ENCODE measurements at regions not wholly inside any gene's neighbourhood (a gene's known extent, or its start where the extent isn't known, plus 50 kb on each side); places are given as distances from the start of the nearest gene placed in this dataset.
A peak's percentile ranks its signal among the peaks of the same experiment; 100 is the strongest.
"Not testable (repeated sequence)": the region's sequence is repeated elsewhere in the genome, so short reads cannot be mapped to it uniquely, and the experiment has no call there.

DNA sequence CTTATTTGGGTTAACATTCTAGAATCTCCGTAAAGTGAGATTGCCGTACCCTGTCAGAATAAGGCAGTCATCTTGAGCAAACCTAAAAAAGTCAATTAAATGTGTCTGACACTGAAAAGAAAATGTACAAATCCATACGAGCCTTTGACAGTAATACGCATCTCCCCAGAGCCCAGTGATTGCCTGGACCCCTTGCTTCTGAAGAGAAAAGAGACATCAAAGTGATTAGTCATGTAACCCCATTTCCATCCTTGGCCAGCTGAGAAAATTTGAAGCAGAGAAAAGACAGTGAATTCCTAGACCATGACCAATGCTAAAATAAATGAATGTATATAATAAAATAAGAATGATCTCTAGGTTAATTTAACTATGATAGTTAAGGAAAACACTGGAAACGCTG lies 1499.4 kb downstream of the SUCLG1 start:
- H3K27ac ChIP-seq, result no peak overlapping the region
- TF ChIP-seq, protein P1, sequence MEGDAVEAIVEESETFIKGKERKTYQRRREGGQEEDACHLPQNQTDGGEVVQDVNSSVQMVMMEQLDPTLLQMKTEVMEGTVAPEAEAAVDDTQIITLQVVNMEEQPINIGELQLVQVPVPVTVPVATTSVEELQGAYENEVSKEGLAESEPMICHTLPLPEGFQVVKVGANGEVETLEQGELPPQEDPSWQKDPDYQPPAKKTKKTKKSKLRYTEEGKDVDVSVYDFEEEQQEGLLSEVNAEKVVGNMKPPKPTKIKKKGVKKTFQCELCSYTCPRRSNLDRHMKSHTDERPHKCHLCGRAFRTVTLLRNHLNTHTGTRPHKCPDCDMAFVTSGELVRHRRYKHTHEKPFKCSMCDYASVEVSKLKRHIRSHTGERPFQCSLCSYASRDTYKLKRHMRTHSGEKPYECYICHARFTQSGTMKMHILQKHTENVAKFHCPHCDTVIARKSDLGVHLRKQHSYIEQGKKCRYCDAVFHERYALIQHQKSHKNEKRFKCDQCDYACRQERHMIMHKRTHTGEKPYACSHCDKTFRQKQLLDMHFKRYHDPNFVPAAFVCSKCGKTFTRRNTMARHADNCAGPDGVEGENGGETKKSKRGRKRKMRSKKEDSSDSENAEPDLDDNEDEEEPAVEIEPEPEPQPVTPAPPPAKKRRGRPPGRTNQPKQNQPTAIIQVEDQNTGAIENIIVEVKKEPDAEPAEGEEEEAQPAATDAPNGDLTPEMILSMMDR (conservative IDR thresholded peaks at IDR 0.05), result no peak

DNA sequence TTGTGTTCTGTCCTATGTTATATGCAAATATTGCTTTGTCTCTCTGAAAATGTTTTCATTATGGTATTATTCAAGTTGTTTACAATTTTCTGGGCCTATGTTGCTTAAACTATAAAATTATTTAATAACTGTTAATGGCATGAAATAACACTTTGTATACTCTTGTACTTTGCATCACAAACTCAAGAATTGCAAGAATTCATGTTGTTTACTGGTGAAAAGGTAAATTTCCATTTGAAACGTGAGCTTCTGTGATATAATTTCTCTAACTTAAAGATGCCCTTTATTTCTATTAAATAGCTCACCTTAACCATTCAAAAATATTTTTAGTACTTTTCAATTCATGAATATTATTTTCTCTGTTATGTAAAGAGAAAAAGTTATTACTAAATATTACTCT lies 1504.2 kb downstream of the SUCLG1 start:
- TF ChIP-seq, protein P1 (conservative IDR thresholded peaks at IDR 0.05), result no peak
- no peak overlapping the region for H3K27ac ChIP-seq

DNA sequence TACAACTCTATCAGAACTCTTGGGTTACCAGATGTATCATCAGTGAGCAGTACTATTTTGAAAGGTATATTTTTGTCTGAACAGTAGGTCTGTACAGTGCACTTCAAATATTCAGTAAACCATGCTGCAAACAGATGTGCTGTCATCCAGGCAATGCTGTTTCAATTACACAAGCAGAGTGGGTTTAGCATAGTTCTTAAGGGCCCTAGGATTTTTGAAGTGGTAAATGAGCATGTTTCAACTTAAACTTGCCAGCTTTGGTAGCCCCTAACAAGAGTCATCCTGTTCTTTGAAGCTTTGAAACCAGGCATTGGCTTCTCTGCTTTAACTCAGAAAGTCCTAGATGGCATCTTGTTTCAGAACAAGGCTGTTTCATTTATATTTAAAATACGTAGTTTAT lies 1519.9 kb downstream of the SUCLG1 start:
- TF ChIP-seq, protein P1 (conservative IDR thresholded peaks at IDR 0.05), result no peak
- no peak overlapping the region for H3K27ac ChIP-seq

DNA sequence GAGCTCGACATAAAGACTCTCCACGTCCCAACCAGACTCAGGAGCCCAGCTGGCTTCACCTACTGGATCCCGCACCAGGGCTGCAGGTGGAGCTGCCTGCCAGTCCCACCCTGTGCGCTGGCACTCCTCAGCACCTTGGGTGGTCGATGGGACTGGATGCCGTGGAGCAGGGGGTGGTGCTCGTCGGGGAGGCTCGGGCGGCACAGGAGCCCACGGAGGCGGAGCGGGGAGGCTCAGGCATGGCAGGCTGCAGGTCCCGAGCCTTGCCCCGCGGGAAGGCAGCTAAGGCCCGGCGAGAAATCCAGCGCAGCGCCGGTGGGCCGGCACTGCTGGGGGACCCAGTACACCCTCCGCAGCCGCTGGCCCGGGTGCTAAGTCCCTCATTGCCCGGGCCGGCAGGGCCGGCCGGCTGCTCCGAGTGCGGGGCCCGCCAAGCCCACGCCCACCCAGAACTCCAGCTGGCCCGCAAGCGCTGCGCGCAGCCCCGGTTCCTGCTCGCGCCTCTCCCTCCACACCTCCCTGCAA lies 1520.7 kb downstream of the SUCLG1 start:
- H3K27ac ChIP-seq, result not testable (repeated sequence)

DNA sequence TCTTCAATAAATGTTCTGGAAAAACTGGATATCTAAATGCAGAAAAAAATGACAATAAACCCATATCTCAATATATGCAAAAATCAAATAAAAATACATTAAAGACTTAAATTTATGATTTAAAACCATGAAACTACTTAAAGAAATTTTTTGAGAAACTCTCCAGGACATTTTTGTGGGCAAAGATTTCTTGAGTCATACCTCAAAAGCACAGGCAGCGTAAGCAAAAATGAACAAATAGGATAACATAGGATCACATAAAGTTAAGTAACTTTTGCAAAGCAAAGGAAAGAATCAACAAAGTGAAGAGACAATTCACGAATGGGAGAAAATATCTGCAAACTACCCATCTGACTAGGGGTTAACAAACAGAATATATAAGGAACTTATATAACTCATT lies 1545.5 kb downstream of the SUCLG1 start:
- no peak overlapping the region for H3K27ac ChIP-seq
- TF ChIP-seq, protein P1 (conservative IDR thresholded peaks at IDR 0.05), result no peak

DNA sequence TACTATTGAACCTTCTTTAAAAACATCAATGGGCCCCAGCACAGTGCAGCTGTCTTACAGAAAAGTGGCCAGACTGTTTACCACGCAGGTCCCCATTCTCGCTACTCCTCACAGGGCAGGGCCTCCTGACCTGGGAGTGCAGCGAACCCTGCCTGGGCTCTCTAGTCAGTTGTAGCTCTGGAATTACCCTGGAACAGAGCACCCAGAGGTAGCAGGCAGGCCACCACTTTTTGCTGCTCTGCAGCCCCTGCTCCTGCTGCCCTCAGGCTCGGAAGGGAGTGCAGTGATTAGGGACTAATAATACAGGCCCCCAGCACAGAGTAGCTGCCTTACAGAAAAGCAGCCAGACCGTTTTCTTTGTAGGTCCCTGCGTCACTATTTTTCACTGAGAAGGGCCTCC lies 1563.0 kb downstream of the SUCLG1 start:
- H3K27ac ChIP-seq, result no peak overlapping the region
- TF ChIP-seq, protein P1 (conservative IDR thresholded peaks at IDR 0.05), result no peak

DNA sequence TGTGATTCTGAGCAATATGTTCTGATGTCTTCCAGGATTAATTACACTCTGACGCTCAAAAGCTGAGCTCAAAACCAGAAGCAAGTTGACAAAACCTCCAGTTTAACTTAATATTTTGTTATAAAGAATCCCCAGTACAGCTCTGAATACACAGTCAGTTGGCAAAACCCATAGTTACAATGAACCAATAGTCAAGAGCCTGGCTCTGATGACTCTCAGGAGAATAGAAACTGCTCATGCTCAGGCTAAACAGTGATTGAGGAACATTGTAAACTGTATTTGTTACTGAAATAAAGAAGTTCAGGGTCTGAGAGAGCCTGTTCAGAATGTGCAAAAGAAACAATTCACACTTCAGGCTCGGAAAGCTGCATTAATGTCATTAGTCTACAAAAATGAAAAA lies 1565.9 kb downstream of the SUCLG1 start:
- H3K27ac ChIP-seq, result no peak overlapping the region
- TF ChIP-seq, protein P1 (conservative IDR thresholded peaks at IDR 0.05), result no peak

DNA sequence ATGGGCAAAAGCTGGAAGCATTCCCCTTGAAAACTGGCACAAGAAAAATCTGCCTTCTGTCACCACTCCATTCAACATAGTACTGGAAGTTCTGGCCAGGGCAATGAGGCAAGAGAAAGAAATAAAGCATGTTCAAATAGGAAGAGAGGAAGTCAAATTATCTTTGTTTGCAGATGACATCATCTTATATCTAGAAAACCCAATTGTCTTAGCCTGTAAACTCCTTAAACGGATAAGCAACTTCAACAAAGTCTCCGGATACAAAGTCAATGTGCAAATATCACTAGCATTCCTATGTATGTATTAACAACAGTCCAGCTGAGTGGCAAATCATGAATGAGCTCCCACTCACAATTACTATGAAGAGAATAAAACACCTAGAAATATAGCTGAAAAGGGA lies 1579.3 kb downstream of the SUCLG1 start:
- TF ChIP-seq, protein P1 (conservative IDR thresholded peaks at IDR 0.05), result no peak
- peak overlapping the region; percentile 19; the same call in 1 of the 2 replicates for H3K27ac ChIP-seq

Data from VCaP (cell line).